GM13977 (cell line): ENCODE measurements at regions not wholly inside any gene's neighbourhood (a gene's known extent, or its start where the extent isn't known, plus 50 kb on each side); places are given as distances from the start of the nearest gene placed in this dataset.

Experiments
- DNase-seq: peaks from one replicate; pipeline ENCODE4 v3.0.0; 2012; ENCODE audit warnings: low spot score
- CTCF ChIP-seq: IDR thresholded peaks from 2 replicates; pipeline ENCODE4 v1.5.1; 2012; ENCODE audit warnings: mild to moderate bottlenecking, control low read depth; ENCODE audit not compliant: insufficient read depth; ENCODE audit errors: extremely low read depth, missing control alignments
- in situ Hi-C: fragments of 300-500 bp; cut with MboI; formaldehyde crosslinking; loops from one replicate; pipeline ENCODE4 v1.12.0; 2022; ENCODE audit warnings: low sequenced_read_pairs, low pct_unique_long_range_greater_than_20kb, mixed read lengths, inconsistent platforms; ENCODE audit not compliant: unreplicated experiment

DNA sequence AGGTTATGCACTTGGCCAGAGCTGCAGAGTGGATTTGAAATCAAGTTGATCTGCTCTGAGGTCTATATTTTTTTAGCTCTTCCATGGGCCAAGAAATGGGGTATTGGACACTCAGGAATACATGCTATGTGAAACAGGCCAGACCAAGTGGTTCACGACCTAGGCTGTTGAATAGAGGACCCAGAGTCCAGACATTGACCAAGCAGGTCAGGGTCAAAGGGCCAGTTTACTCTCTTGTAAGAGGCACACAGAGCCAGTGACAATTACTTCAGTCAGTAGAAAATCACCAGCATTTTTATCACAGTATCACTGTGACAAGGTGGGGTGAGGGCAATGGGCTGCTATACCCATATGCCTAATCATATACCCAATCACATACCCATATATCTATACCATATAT, 320.6 kb upstream of the RORA start:
- DNase-seq: no peak
- in situ Hi-C loops: no loop called here
- TF ChIP-seq CTCF: no peak

DNA sequence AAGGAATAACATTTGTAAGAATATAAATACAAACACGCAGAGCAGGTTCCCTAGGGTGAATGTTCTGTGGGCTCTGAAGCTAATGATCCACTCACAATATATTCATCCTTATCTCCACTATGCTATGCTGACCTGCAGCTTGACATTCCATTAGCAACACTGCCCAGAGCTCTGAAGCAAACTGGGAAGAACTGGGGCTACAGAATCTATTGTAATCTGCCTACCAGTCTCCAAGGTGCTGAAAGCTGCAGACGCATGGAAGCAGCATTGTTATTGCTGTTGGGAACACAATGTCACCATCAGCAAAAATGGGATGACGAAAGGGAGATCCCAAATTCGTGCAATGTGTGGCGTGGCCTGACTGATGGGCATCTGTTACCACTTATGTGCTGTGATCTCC, 316.7 kb upstream of the RORA start:
- in situ Hi-C loops: no loop called here
- no peak for TF ChIP-seq CTCF
- DNase-seq: no peak

DNA sequence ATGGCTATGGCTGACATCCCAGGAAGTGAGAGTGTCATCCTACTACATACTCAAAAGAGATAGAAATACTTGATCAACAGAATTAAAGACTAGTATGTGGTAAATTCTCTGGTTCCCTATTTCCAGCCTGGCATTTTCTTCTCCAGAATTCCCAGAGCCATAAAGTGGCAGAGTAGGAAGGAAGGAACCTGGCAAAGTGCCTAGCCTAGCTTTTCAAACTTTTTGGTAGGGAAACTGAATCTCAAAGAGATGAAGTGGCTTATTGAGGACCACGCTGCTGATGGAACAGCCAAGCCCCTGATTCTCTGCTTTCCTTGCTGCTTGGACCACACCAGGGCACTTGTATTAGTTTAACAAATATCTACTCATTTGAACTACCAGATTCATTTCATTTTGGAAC, 312.4 kb upstream of the RORA start:
- in situ Hi-C loops: no loop called here
- DNase-seq: no peak
- no peak for TF ChIP-seq CTCF

GRCh38 chr15:61537337-61537736, 308.2 kb upstream of the RORA start:
- no peak for DNase-seq
- no peak for TF ChIP-seq CTCF
- in situ Hi-C loops: no loop called here

- DNase-seq: no peak
- in situ Hi-C loops: no loop called here
Observed at GRCh38 chr15:61534986-61535385, 305.9 kb upstream of the RORA start.

DNA sequence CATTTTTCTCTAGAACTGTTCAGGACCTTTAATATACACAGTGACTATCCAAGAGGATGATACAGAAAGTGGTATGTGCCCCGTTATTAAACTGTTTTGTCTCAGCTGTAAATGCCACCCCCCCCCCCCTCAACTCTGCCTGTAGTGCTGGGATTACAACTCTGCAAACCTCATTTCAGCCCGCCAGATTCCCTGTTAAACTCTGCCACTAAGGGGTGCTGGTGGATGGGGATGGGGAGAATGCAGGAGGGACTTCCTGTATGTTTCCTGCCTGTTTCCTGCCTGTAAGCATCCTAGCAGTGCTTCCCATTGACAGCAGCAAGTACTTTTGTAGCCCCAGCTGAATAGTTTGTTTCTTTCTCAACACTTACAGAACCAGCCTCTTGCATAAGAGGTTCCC, 301.7 kb upstream of the RORA start:
- in situ Hi-C loops: no loop called here
- DNase-seq: no peak
- no peak for TF ChIP-seq CTCF

More at GRCh38 chr15:61534986-61535385, 305.9 kb upstream of the RORA start:
- no peak for TF ChIP-seq CTCF

DNA sequence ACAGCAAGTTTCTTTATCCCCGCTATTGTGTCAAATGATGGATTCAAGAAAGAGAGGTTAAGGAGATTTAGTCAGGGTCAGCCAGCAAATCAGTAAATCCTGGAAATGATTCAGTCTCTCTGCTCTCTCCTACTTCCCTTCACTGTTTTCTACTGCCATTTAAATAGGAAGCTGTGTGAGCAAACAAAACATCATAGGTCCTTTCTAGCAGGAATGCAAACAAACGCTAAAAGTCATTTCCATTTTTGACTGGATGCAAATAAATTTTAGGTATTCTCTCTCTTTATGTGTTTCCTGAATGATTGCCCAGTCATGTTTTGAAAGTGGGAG, 299.4 kb upstream of the RORA start:
- TF ChIP-seq CTCF: no peak
- in situ Hi-C loops: no loop called here
- DNase-seq: no peak
